IgD-negative memory B cell (primary cell): ENCODE measurements at regions not wholly inside any gene's neighbourhood (a gene's known extent, or its start where the extent isn't known, plus 50 kb on each side); places are given as distances from the start of the nearest gene placed in this dataset.

Experiments
- H3K27ac Mint-ChIP-seq, 3 donors: one replicate each; pipeline ENCODE4 v1.8.0; 2020 to 2022; ENCODE audit warnings: mild to moderate bottlenecking in 3 of 3, mixed read lengths in 3 of 3, moderate library complexity in 1 of 3
- H3K27me3 Mint-ChIP-seq: one replicate; pipeline ENCODE4 v1.8.0; 2021; ENCODE audit warnings: mixed read lengths
- H3K36me3 Mint-ChIP-seq: one replicate; pipeline ENCODE4 v1.8.0; 2020; ENCODE audit warnings: mild to moderate bottlenecking, mixed read lengths
- H3K4me1 Mint-ChIP-seq, 3 donors: one replicate each; pipeline ENCODE4 v1.8.0; 2020 to 2022; ENCODE audit warnings: mixed read lengths in 3 of 3, mild to moderate bottlenecking in 1 of 3
- H3K4me3 Mint-ChIP-seq, 4 donors: one replicate each; pipeline ENCODE4 v1.8.0; 2020 to 2022; ENCODE audit warnings: mild to moderate bottlenecking in 4 of 4, mixed read lengths in 4 of 4, moderate library complexity in 3 of 4
- H3K9me3 Mint-ChIP-seq, 3 donors: one replicate each; pipeline ENCODE4 v1.8.0; 2020 to 2021; ENCODE audit warnings: mixed read lengths in 3 of 3, mild to moderate bottlenecking in 1 of 3

DNA sequence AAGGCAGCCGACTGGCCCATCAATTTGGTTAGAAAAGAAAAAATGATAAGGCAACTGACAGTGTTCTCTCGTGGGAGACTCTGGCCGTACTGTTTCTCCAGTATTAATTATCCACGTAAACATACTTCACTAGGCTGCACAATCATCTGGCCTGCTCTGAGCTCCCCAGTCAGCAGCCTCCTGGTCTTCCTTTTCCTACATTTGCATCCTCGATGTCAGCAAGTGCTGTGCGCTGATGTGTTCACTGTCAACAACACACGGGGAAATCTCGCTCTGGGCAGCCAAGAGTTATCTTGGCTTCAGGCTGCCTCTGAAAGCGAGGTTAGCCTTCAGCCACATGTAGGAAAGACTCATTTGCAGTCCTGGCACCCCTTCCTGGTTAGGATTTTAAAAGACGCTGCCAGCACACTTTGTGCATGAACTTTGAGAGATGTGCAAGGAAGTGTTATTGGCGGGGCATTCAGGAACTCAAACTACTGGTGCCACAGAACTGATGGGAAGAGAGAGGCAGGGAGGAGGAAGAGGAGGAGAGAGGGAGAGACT, 460.5 kb upstream of the ARID1B start:
- Mint-ChIP-seq H3K9me3 (peaks cover 0 to 2% (median 0%) of the 10 kb centered on the region in 3 donors), H3K27ac (no peak overlapping the region), H3K4me1 (peaks cover 0 to 3% (median 1%) of the 10 kb centered on the region in 3 donors), H3K36me3 (peaks cover 2% of the 10 kb centered on the region), H3K4me3 (no peak overlapping the region), H3K27me3 (no peaks in the 10 kb centered on the region)

DNA sequence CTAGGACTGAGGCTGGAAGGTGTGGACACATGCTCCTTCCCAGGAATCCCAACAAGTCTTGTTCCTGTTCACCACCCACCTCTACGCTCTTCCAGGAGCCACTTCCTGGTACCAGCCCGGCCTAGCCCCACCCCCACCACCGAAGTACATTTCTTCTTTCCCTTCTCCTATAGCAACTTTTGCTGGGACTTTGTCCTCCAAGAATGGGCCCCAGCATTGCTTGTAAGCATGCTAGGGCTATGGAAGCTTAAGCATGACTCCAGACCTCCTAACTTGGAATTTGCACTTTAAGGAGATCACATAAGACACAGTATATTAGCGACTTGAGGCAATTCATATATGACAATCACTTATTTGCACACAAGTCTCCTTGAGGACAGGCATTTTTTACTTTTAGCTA, 462.0 kb upstream of the ARID1B start:
- Mint-ChIP-seq H3K9me3 (no peaks in the 10 kb centered on the region), H3K27me3 (no peaks in the 10 kb centered on the region), H3K27ac (no peak overlapping the region), H3K4me1 (peaks cover 0 to 3% (median 1%) of the 10 kb centered on the region in 3 donors), H3K36me3 (peaks cover 2% of the 10 kb centered on the region), H3K4me3 (peak overlapping the region in 1 of 4 donors; percentile 18)

DNA sequence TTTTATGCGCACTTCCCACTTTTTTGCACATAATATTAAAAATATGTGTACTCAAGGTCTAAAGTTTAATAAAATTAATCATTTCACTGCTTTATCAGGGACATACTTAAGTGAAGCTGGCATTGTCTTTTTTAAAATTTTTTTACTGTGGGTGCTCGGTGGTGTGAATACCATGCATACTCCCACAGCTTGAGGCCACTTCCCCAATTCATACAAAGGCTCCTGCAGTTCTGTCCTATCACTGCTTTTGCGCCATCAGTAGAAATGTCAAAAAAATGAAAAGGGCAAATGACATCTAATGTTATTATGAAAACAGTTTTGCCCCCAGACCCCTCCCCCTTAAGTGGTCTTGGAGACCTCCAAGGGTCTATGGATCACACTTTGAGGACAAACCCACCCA, 464.1 kb upstream of the ARID1B start:
- no peaks in the 10 kb centered on the region for H3K9me3 Mint-ChIP-seq

DNA sequence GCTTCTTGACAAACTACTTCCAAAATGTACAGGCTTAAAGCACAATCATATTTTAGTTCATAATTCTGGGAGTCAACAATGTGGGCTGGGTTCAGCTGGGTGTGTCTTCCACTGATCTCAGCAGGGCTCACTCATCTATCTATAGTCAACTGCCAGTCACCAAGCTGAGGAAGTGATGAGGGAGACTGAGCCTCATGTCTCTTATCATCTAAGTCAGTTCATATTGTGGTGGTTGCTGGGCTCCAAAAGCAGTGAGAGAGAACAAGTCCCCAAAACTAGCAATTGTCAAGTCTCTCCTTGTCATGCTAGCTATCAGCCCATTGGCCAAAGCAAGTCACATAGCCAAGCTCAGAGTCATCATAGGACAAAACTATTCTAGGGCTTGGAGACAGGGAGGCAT, 465.9 kb upstream of the ARID1B start:
- Mint-ChIP-seq H3K27ac (no peak overlapping the region), H3K4me3 (no peak overlapping the region), H3K9me3 (no peaks in the 10 kb centered on the region), H3K4me1 (peaks cover 0 to 4% (median 0%) of the 10 kb centered on the region in 3 donors), H3K27me3 (peaks cover 6% of the 10 kb centered on the region), H3K36me3 (peaks cover 1% of the 10 kb centered on the region)

More for the DNA sequence above, 464.1 kb upstream of the ARID1B start:
- Mint-ChIP-seq H3K27ac (no peak overlapping the region), H3K36me3 (peaks cover 2% of the 10 kb centered on the region), H3K4me3 (no peak overlapping the region), H3K27me3 (peaks cover 6% of the 10 kb centered on the region), H3K4me1 (peaks cover 0 to 3% (median 0%) of the 10 kb centered on the region in 3 donors)

DNA sequence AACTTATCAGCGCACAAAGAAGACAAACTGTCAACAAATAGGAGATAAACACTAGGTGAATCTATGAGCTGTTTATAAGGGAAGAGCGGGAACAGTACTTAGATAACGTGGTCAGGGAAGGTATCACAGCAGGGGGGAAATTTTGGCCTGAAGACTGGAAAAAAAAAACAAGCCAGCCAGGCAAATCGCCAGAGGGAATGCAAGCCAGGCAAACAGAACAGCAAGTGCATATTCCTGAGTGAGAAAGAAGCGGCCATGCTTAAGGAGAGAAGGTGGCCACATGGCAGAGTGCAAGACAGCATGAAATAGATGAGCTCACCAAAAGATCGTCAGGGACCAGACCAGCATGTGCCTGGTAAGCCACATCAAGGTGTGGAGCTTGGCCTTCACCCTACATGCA, 466.5 kb upstream of the ARID1B start:
- Mint-ChIP-seq H3K4me3 (peak overlapping the region in 1 of 4 donors; percentile 1), H3K4me1 (peaks cover 0 to 4% (median 0%) of the 10 kb centered on the region in 3 donors), H3K36me3 (peaks cover 4% of the 10 kb centered on the region), H3K9me3 (no peaks in the 10 kb centered on the region), H3K27me3 (peaks cover 6% of the 10 kb centered on the region), H3K27ac (peak overlapping the region in 1 of 3 donors; percentile 8)

DNA sequence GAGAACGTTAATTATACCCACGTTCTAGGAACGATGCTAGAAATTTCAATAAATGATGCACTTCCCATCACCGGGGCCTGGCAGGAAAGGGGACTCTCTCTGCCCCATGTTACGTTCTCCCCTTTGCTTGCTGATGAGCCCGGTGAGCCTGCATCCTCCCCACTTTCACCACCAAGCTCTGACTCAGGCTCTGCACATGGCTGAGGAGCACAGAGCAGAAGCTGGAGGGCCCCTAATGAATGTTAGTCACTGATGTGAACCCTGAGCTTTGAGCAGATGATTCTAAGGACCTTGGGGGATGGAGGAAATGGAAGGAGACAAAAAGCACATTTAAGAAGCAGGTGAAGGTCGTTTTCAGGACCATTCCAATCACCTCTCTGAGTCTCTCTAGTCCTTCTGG, 468.2 kb upstream of the ARID1B start:
- Mint-ChIP-seq H3K27me3 (peaks cover 6% of the 10 kb centered on the region), H3K27ac (no peak overlapping the region), H3K4me3 (no peak overlapping the region), H3K9me3 (no peaks in the 10 kb centered on the region), H3K4me1 (peaks cover 0 to 2% (median 0%) of the 10 kb centered on the region in 3 donors), H3K36me3 (peaks cover 7% of the 10 kb centered on the region)

DNA sequence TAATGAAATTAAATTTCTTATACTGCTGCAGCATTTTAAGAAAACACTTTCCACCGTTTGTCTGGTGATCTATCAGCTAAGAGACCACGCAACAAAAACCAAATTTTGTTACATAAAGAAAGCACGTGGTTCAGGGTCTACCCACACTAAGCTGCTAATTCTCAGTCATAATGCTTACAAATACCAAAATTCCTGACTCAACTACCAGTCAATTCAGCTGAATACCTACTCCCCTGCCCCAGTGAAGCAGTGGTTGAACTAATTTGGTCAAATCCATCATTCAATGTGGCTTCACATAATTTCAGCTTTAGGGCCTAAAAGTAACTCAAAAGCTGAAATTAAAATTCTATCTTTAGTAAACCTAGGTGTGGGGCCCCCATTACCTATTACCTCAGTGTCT, 468.6 kb upstream of the ARID1B start:
- Mint-ChIP-seq H3K4me1 (peaks cover 0 to 1% (median 0%) of the 10 kb centered on the region in 3 donors), H3K36me3 (peaks cover 7% of the 10 kb centered on the region), H3K9me3 (no peaks in the 10 kb centered on the region), H3K4me3 (no peak overlapping the region), H3K27ac (no peak overlapping the region), H3K27me3 (peaks cover 6% of the 10 kb centered on the region)

DNA sequence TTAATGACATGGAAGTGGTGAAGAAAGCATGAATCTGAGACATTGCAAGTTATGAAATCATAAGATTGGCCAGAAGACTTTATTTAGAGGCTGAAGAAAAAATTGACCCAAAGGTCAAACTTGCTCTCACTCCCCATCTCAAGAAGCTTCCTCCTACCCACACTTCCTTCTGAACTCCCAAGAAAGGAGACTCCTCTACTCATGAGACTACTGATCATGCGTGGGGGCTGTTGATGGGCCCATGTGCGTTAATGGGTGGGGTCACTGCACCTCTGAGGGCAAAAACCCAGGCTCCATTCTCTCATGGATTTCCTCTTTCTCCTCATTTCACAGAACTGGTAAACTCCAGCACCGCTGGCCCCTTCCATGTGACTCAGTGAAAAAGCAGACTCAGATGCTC, 470.6 kb upstream of the ARID1B start:
- H3K4me3 Mint-ChIP-seq = no peak overlapping the region

DNA sequence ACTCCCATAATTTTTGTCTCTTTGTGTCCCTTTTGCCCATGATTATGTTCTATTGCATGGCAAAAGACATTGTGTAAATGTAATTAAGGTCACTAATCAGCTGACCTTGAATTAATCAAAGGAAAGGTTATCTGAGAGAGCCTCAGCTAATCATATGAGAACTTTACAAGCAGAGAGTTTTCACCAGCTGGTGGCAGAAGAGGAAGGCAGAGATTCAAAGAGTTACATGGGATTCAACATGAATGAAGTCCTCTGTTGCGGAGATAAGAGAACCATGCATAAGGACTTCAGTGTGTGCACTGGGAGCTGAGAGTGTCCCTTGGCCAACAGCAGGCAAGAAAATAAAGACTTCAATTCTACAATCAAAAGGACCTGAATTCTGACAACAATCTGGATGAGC, 494.1 kb upstream of the ARID1B start:
- H3K4me3 Mint-ChIP-seq = no peak overlapping the region
- peaks cover 7% of the 10 kb centered on the region for H3K36me3 Mint-ChIP-seq
- H3K4me1 Mint-ChIP-seq = peaks cover 21 to 34% (median 30%) of the 10 kb centered on the region in 3 donors
- peaks cover 3 to 9% (median 6%) of the 10 kb centered on the region in 3 donors for H3K9me3 Mint-ChIP-seq
- H3K27ac Mint-ChIP-seq = no peak overlapping the region
- peaks cover 6% of the 10 kb centered on the region for H3K27me3 Mint-ChIP-seq

More for the DNA sequence above, 470.6 kb upstream of the ARID1B start:
- peaks cover 6% of the 10 kb centered on the region for H3K27me3 Mint-ChIP-seq
- H3K4me1 Mint-ChIP-seq = peaks cover 0 to 1% (median 0%) of the 10 kb centered on the region in 3 donors
- H3K36me3 Mint-ChIP-seq = peaks cover 7% of the 10 kb centered on the region
- H3K27ac Mint-ChIP-seq = no peak overlapping the region
- H3K9me3 Mint-ChIP-seq = peaks cover 0 to 3% (median 2%) of the 10 kb centered on the region in 3 donors

DNA sequence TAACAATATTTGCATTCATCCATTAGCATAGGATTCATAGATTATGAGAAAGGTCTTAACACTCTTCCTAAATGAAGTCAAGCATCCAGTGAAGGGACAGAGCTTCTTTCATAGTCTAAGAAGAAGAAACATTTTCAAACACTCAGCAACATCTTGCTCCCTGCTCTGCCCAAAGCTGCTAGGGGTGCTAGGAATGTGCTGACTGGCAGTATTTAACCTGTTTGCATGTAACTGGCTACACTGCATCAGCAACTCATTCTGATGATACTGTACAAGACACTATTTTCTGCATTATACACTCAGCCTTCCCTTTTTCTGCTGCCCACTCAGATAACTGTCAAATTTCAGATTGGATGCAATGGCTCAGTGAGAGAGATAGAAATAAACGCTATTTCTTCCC, 495.1 kb upstream of the ARID1B start:
- H3K4me1 Mint-ChIP-seq = peaks cover 24 to 39% (median 34%) of the 10 kb centered on the region in 3 donors
- H3K27ac Mint-ChIP-seq = no peak overlapping the region

DNA sequence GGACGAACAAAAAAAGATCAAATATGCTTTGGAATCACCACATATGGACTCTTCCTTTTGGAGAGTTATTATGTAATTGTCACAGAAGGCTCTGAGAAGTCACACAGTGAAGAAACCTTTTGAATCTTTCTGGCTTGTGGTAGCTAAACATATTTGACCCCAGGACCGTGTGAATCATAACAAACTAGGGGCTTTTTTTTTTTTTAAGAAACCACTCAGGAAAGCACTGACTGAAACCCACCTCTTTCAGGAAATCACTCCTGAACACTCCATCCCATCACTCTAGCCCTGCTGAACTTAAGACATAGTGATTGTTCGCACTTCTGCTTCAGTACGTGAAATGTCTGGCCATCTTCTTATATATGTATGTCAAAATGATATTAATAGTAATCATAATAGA, 495.9 kb upstream of the ARID1B start:
- H3K9me3 Mint-ChIP-seq = peaks cover 6 to 13% (median 6%) of the 10 kb centered on the region in 3 donors
- peaks cover 24 to 41% (median 29%) of the 10 kb centered on the region in 3 donors for H3K4me1 Mint-ChIP-seq
- H3K27me3 Mint-ChIP-seq = peaks cover 5% of the 10 kb centered on the region
- peaks cover 11% of the 10 kb centered on the region for H3K36me3 Mint-ChIP-seq
- no peak overlapping the region for H3K27ac Mint-ChIP-seq
- H3K4me3 Mint-ChIP-seq = peak overlapping the region in 1 of 4 donors; percentile 76

More for the DNA sequence above, 495.1 kb upstream of the ARID1B start:
- Mint-ChIP-seq H3K4me3 (peak overlapping the region in 1 of 4 donors; percentile 29), H3K27me3 (peaks cover 6% of the 10 kb centered on the region), H3K9me3 (peaks cover 4 to 13% (median 6%) of the 10 kb centered on the region in 3 donors), H3K36me3 (peaks cover 11% of the 10 kb centered on the region)

DNA sequence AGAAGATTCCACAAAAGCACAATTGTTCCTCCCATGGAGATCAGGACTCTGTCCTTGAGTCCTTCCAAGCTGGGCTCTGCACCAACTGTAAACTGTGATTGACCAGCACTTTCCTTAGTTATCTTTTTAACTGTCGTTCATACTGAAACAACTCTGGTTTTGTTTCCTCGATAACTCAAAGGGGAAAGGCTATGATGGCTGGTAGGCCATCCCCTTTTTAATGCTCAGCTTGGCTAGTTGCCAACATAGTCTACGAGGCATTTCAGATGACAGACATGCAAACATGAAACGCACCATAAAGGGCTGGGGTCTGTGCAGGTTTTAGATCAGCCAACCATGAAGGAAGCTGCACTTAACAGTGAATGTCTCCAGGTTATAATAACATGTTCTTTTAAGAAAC, 497.1 kb upstream of the ARID1B start:
- H3K4me3 Mint-ChIP-seq = peak overlapping the region; percentile 16 to 85 (median 70)
- H3K4me1 Mint-ChIP-seq = peaks cover 24 to 41% (median 29%) of the 10 kb centered on the region in 3 donors
- peaks cover 6 to 13% (median 6%) of the 10 kb centered on the region in 3 donors for H3K9me3 Mint-ChIP-seq
- peaks cover 5% of the 10 kb centered on the region for H3K27me3 Mint-ChIP-seq
- peak overlapping the region; percentile 77 to 97 (median 95) for H3K27ac Mint-ChIP-seq
- H3K36me3 Mint-ChIP-seq = peaks cover 11% of the 10 kb centered on the region

DNA sequence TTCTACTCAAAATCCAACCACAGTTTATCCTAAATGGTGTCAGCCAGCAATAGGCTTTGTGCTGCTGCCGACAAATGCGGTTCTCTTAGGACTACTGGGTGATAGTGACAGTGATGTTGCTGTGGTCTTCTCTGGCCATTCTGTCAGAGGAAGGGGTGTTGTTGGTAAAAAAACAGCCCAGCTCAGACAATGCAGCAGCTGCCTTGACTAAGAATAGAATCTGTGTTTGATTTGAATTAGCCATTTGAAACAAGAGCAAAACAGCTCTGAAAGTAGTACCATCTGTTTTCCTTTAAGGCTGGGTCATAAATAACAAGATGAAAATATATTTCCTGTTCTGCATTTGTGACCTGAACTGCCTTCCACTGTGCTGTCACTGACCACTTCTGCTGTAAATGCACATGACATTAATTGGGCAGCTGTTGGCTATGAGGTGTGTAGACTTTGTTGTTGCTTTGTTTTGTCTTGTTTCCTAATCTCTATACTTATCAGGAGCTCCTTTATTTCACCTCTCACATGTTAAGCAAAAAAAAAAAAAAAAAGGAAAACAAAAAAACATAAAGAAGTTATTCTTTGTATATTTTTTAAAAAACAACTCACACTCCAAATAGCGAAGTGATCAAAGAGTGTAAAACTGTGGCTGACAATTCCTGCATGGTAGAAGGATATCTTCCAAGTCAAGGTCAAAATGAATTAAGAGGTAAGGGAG, 497.8 kb upstream of the ARID1B start:
- Mint-ChIP-seq H3K27ac (peak overlapping the region; percentile 77 to 97 (median 95)), H3K36me3 (peaks cover 11% of the 10 kb centered on the region), H3K4me3 (peak overlapping the region; percentile 16 to 85 (median 70)), H3K9me3 (peaks cover 6 to 13% (median 6%) of the 10 kb centered on the region in 3 donors), H3K4me1 (peaks cover 24 to 41% (median 29%) of the 10 kb centered on the region in 3 donors), H3K27me3 (peaks cover 5% of the 10 kb centered on the region)

DNA sequence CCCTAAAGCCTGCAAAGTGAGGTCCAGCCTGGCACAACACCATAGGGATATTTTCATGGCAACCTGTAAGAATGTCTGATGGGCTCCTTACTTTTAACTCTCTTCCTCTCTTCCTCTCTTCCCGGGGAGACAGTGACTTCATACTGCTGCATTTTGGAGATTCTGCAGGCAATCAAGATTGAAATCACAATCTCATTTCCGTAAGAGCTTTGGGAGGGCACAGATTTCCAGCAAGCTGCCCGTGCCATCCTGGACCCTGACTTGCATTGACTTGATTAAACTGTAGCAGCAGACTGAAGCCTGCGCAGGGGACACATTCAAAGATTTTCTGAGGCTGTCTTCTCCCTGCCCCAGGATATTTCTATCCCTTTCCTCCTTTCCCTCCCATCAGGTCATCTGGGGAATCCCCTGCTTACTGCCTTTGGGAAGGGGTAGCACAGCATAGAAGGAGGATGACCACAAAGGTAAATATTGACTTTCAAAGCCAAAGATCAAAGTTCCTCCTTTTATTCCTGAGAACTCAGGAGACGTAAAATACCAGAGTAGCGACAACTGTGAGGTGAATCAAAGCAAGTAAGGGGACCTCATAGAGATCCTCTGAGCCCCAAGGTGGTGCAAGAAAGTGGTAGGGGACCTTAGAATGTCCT, 504.0 kb upstream of the ARID1B start:
- Mint-ChIP-seq H3K4me3 (no peak overlapping the region), H3K27ac (no peak overlapping the region), H3K27me3 (peaks cover 3% of the 10 kb centered on the region), H3K9me3 (peaks cover 2 to 5% (median 3%) of the 10 kb centered on the region in 3 donors), H3K4me1 (peaks cover 14 to 23% (median 18%) of the 10 kb centered on the region in 3 donors), H3K36me3 (peaks cover 7% of the 10 kb centered on the region)

DNA sequence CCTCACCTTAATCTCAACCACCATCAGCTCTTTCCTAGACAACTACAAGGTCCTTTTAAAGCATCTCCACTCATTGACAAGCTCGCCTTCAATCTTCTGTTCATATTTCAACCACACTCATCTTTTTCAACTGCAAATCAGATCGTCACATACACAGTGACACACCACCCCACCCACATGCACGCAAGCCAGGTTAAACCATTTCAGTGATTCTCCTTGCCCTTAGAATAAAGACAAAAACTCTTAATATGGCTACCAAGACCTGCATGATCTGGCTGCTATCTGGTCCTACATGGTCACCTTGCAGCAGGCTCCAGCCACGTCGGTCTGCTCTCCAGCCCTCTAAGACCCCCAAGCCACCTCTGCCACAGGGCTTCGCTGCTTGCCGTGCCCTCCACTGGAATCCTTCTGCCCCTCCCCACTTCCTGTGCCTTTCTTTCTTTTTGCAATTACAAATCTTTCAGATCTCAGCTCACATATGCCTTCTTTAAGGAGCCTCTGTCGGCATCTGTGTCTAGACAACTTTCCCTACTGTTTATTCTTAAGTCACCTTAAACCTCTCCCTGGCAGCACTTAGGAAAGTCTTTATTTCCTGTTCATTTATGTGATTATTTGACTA, 507.3 kb upstream of the ARID1B start:
- peaks cover 3% of the 10 kb centered on the region for H3K27me3 Mint-ChIP-seq
- H3K27ac Mint-ChIP-seq = no peak overlapping the region
- peak overlapping the region in 1 of 4 donors; percentile 4 for H3K4me3 Mint-ChIP-seq
- H3K36me3 Mint-ChIP-seq = peaks cover 10% of the 10 kb centered on the region
- peaks cover 5 to 13% (median 11%) of the 10 kb centered on the region in 3 donors for H3K4me1 Mint-ChIP-seq
- peaks cover 0 to 7% (median 0%) of the 10 kb centered on the region in 3 donors for H3K9me3 Mint-ChIP-seq
